Neural progenitor cell (in vitro differentiated cells): ENCODE measurements at regions not wholly inside any gene's neighbourhood (a gene's known extent, or its start where the extent isn't known, plus 50 kb on each side); places are given as distances from the start of the nearest gene placed in this dataset.

Source experiments
- DNase-seq: peaks from one replicate; pipeline ENCODE4 v3.0.0-alpha.2; 2016; ENCODE audit warnings: low spot score
- H2AFZ ChIP-seq: fragments of 200-600 bp; sonication (generic); replicated peaks from 2 replicates; pipeline ENCODE4 v1.6.1; 2016; ENCODE audit warnings: antibody characterized with exemption
- H3F3A ChIP-seq: fragments of 200-600 bp; sonication (generic); 2 replicates; pipeline ENCODE4 v1.6.1; 2016; ENCODE audit warnings: antibody characterized with exemption, low read depth
- H3K27ac ChIP-seq: fragments of 200-600 bp; sonication (generic); 2 replicates; pipeline ENCODE4 v1.5.1; 2016; ENCODE audit warnings: mild to moderate bottlenecking
- H3K27me3 ChIP-seq: fragments of 200-600 bp; sonication (generic); 2 replicates; pipeline ENCODE4 v1.6.1; 2016; ENCODE audit warnings: mild to moderate bottlenecking, moderate library complexity
- H3K36me3 ChIP-seq: fragments of 200-600 bp; sonication (generic); 2 replicates; pipeline ENCODE4 v1.5.1; 2016
- H3K4me1 ChIP-seq: fragments of 200-600 bp; sonication (generic); 2 replicates; pipeline ENCODE4 v1.6.1; 2016; ENCODE audit warnings: mixed run types
- H3K4me2 ChIP-seq: fragments of 200-600 bp; sonication (generic); 2 replicates; pipeline ENCODE4 v1.6.1; 2016
- H3K4me3 ChIP-seq: fragments of 200-600 bp; sonication (generic); 2 replicates; pipeline ENCODE4 v1.5.1; 2016
- H3K79me2 ChIP-seq: fragments of 200-600 bp; sonication (generic); 2 replicates; pipeline ENCODE4 v1.6.1; 2016; ENCODE audit warnings: low read depth
- H3K9ac ChIP-seq: fragments of 200-600 bp; sonication (generic); 2 replicates; pipeline ENCODE4 v1.6.1; 2016
- H3K9me3 ChIP-seq: fragments of 200-600 bp; sonication (generic); 2 replicates; pipeline ENCODE4 v1.5.1; 2016; ENCODE audit warnings: low read depth
- H4K20me1 ChIP-seq: fragments of 200-600 bp; sonication (generic); 2 replicates; pipeline ENCODE4 v1.6.1; 2016; ENCODE audit warnings: low read depth
- H3K27ac Mint-ChIP-seq: 3 replicates; pipeline ENCODE4 v1.8.0; 2021; ENCODE audit warnings: mixed read lengths
- H3K27me3 Mint-ChIP-seq: 2 replicates; pipeline ENCODE4 v1.8.0; 2022; ENCODE audit warnings: low read depth, mild to moderate bottlenecking, inconsistent platforms, moderate library complexity, mixed read lengths; ENCODE audit not compliant: insufficient read depth
- H3K36me3 Mint-ChIP-seq: 3 replicates; pipeline ENCODE4 v1.8.0; 2021; ENCODE audit warnings: mixed read lengths
- H3K4me1 Mint-ChIP-seq: 3 replicates; pipeline ENCODE4 v1.8.0; 2021; ENCODE audit warnings: mixed read lengths
- H3K4me3 Mint-ChIP-seq: 3 replicates; pipeline ENCODE4 v1.8.0; 2021; ENCODE audit warnings: mild to moderate bottlenecking, moderate library complexity, mixed read lengths
- H3K9me3 Mint-ChIP-seq: 3 replicates; pipeline ENCODE4 v1.8.0; 2020; ENCODE audit warnings: mixed read lengths
- EZH2 ChIP-seq: fragments of 200-600 bp; sonication (generic); IDR thresholded peaks from 2 replicates; pipeline ENCODE4 v1.6.1; 2017; ENCODE audit warnings: antibody characterized with exemption, mild to moderate bottlenecking, moderate library complexity
- EZH2phosphoT487 ChIP-seq: fragments of 200-600 bp; sonication (generic); IDR thresholded peaks from 2 replicates; pipeline ENCODE4 v1.6.1; 2017; ENCODE audit warnings: antibody characterized with exemption
- TF ChIP-seq, protein P1 (sequence below): fragments of 200-600 bp; sonication (generic); IDR thresholded peaks from 2 replicates; pipeline ENCODE4 v1.5.1; 2017; ENCODE audit warnings: antibody characterized with exemption, mild to moderate bottlenecking

DNA sequence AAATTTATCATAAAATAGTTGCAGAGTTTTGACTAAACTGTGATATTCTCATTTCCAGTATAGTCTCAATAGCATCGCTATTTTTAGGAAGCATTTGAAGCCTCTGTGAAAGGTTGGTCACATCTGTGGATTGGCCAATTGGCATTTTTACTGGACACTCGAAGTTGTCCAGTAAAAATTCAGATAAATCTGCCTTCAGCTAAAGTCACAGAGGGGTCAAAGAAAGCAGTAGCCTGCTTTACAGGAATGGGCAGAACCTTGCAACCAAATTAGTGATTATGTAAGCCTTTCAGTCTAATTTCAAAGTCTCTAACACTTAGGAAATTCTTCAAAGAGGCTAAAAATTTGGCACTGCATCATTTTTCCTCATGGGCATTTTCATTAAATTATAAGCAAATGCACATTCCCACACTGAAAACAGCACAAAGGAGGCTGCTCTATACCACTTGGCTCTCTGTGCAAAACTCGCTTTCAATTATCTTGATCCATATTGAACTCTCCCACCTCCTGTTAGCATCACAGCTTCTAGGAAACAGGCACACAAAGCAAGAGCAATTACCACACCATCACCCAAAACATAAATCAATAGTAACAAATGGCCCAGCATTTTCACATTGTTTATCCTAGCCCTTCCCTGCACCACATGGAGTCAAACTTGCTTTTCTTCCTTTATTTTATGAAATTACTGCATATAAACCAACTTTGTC lies 318.5 kb upstream of the DUSP10 start:
- H3K27ac ChIP-seq: no peak overlapping the region
- Mint-ChIP-seq H3K27ac (no peak overlapping the region), H3K4me1 (no peaks in the 10 kb centered on the region), H3K4me3 (no peak overlapping the region), H3K36me3 (no peaks in the 10 kb centered on the region), H3K27me3 (peaks cover 2% of the 10 kb centered on the region), H3K9me3 (peaks cover 16% of the 10 kb centered on the region)
- H3K27me3 ChIP-seq: no peaks in the 10 kb centered on the region
- H4K20me1 ChIP-seq: no peaks in the 10 kb centered on the region
- H2AFZ ChIP-seq: no peak overlapping the region
- no peaks in the 10 kb centered on the region for H3K36me3 ChIP-seq
- no peaks in the 10 kb centered on the region for H3K79me2 ChIP-seq
- no peaks in the 10 kb centered on the region for H3K9me3 ChIP-seq
- H3K4me2 ChIP-seq: no peak overlapping the region
- no peak for DNase-seq
- TF ChIP-seq EZH2phosphoT487 (no peak), EZH2 (no peak)
- TF ChIP-seq, protein P1, sequence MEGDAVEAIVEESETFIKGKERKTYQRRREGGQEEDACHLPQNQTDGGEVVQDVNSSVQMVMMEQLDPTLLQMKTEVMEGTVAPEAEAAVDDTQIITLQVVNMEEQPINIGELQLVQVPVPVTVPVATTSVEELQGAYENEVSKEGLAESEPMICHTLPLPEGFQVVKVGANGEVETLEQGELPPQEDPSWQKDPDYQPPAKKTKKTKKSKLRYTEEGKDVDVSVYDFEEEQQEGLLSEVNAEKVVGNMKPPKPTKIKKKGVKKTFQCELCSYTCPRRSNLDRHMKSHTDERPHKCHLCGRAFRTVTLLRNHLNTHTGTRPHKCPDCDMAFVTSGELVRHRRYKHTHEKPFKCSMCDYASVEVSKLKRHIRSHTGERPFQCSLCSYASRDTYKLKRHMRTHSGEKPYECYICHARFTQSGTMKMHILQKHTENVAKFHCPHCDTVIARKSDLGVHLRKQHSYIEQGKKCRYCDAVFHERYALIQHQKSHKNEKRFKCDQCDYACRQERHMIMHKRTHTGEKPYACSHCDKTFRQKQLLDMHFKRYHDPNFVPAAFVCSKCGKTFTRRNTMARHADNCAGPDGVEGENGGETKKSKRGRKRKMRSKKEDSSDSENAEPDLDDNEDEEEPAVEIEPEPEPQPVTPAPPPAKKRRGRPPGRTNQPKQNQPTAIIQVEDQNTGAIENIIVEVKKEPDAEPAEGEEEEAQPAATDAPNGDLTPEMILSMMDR: no peak
- no peak overlapping the region for H3K9ac ChIP-seq
- H3K4me3 ChIP-seq: no peak overlapping the region
- H3K4me1 ChIP-seq: no peaks in the 10 kb centered on the region
- H3F3A ChIP-seq: no peaks in the 10 kb centered on the region

DNA sequence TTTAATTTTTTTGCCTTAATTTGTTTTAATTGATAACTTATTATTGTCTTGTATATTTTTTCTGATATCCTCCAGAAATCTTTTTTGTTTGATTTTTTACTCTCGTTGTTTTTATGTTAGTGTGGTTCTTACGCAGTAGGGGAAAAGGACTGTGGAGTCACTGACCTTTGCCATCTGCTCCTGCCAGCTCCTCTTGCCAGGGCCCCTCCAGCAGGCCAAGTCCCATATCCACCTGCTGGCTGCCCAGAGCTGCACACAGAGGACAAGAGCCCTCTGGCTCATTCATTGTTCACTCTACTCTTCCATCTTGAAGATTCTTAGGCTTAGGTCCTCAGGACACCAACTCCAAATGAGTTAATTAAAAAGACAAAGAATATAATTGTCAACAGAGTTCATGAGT lies 316.4 kb upstream of the DUSP10 start:
- Mint-ChIP-seq H3K27me3 (no peaks in the 10 kb centered on the region), H3K4me1 (no peaks in the 10 kb centered on the region), H3K9me3 (peaks cover 2% of the 10 kb centered on the region), H3K36me3 (no peaks in the 10 kb centered on the region), H3K4me3 (no peak overlapping the region), H3K27ac (peak overlapping the region; percentile 21)
- H4K20me1 ChIP-seq: no peaks in the 10 kb centered on the region
- H3F3A ChIP-seq: no peaks in the 10 kb centered on the region
- H3K4me2 ChIP-seq: no peak overlapping the region
- H3K27me3 ChIP-seq: no peaks in the 10 kb centered on the region
- DNase-seq: no peak
- H3K9me3 ChIP-seq: no peaks in the 10 kb centered on the region
- no peaks in the 10 kb centered on the region for H3K36me3 ChIP-seq
- no peaks in the 10 kb centered on the region for H3K4me1 ChIP-seq
- H3K79me2 ChIP-seq: no peaks in the 10 kb centered on the region
- H3K4me3 ChIP-seq: no peak overlapping the region
- H3K9ac ChIP-seq: no peak overlapping the region
- no peak for TF ChIP-seq EZH2
- TF ChIP-seq, protein P1: no peak
- no peak for TF ChIP-seq EZH2phosphoT487
- no peak overlapping the region for H3K27ac ChIP-seq
- no peak overlapping the region for H2AFZ ChIP-seq

DNA sequence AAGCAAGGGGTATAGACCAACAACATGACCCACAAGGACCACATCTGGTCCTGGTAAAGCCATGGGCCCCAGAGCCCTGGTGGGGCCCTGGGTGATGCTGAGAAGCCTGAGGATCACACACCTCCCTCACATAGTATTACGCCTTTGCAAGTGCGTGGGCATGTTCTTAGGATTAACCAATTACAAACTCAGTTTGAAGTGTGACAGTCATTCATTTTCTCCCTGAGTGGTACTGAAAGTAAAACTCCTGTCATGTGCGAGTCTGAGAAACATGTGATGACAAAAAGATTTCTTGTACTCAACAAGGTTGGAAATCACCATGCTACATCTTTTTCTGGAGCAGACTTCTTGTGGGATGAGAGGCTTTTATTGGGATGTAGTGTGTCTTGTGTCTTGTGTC lies 315.3 kb upstream of the DUSP10 start:
- no peaks in the 10 kb centered on the region for H3K27me3 ChIP-seq
- H2AFZ ChIP-seq: no peak overlapping the region
- H3K36me3 ChIP-seq: no peaks in the 10 kb centered on the region
- H3K27ac ChIP-seq: no peak overlapping the region
- Mint-ChIP-seq H3K27ac (no peak overlapping the region), H3K4me3 (no peak overlapping the region), H3K9me3 (no peaks in the 10 kb centered on the region), H3K27me3 (no peaks in the 10 kb centered on the region), H3K36me3 (no peaks in the 10 kb centered on the region), H3K4me1 (no peaks in the 10 kb centered on the region)
- H4K20me1 ChIP-seq: no peaks in the 10 kb centered on the region
- H3K9ac ChIP-seq: no peak overlapping the region
- TF ChIP-seq EZH2 (no peak), EZH2phosphoT487 (no peak)
- TF ChIP-seq, protein P1: no peak
- no peak for DNase-seq
- H3F3A ChIP-seq: no peaks in the 10 kb centered on the region
- H3K4me3 ChIP-seq: no peak overlapping the region
- no peaks in the 10 kb centered on the region for H3K4me1 ChIP-seq
- H3K9me3 ChIP-seq: no peaks in the 10 kb centered on the region
- H3K4me2 ChIP-seq: no peak overlapping the region
- H3K79me2 ChIP-seq: no peaks in the 10 kb centered on the region
